Thyroid gland (tissue), 4 donors: ENCODE measurements at regions not wholly inside any gene's neighbourhood (a gene's known extent, or its start where the extent isn't known, plus 50 kb on each side); places are given as distances from the start of the nearest gene placed in this dataset.

Experiments used
- CTCF ChIP-seq, 6 experiments: fragments of 200-600 bp in 3 of 6; fragments of 450-650 bp in 3 of 6; sonication (generic) in 3 of 6; IDR thresholded peaks; one replicate each; pipeline ENCODE4 v1.5.1; 2016 to 2019; ENCODE audit warnings: antibody characterized with exemption in 6 of 6, mild to moderate bottlenecking in 2 of 6, inconsistent platforms in 1 of 6, moderate library complexity in 1 of 6
- POLR2A ChIP-seq, 2 donors: fragments of 450-650 bp; IDR thresholded peaks; one replicate each; pipeline ENCODE4 v1.6.1; 2017; ENCODE audit warnings: antibody characterized with exemption in 2 of 2, mild to moderate bottlenecking in 2 of 2, moderate library complexity in 1 of 2

- TF ChIP-seq CTCF (IDR thresholded peaks at IDR 0.05) (no peak), POLR2A (IDR thresholded peaks at IDR 0.05) (no peak)
These were observed 220.0 kb downstream of the C11orf91 start for GRCh38 chr11:33480626-33481025.
